ENCODE measurements at regions not wholly inside any gene's neighbourhood (a gene's known extent, or its start where the extent isn't known, plus 50 kb on each side); places are given as distances from the start of the nearest gene placed in this dataset.

GRCh38 chr2:59183070-59183469 lies 941.9 kb upstream of the FANCL start:
- TF ChIP-seq CEBPB (IDR thresholded peaks at IDR 0.05) (peak in 1 of 2 experiments; percentile 14; a peak in 1 of 4 replicates), HOXB5 (CRISPR knock-in tag; IDR thresholded peaks at IDR 0.05) (no peak)
- H3K4me1 ChIP-seq = 0 out of 3 replicates have a peak, but pooled peaks cover 3% of the 10 kb centered on the region
- FAIRE-seq = peak; percentile 32
- 21% methylated on average over 1 of the region's 1 CpG for WGBS (ENCODE audit: missing lambda C conversion rate)
- no peak overlapping the region for H3K27ac ChIP-seq
- CTCF ChIA-PET = interaction anchor here (0.8 kb wide), 1 partner anchor 1423 kb away, joined by 3 read pairs; no protein-coding TSS in a partner anchor
- H3K9me3 ChIP-seq = no peaks in the 10 kb centered on the region
- DNase-seq (ENCODE audit: low read depth in 1 of 2, low spot score in 1 of 2) = no peak
- no peak for ATAC-seq
- POLR2A ChIA-PET = no interaction called here
- no peak overlapping the region for H3K4me3 ChIP-seq
- H3K4me2 ChIP-seq = no peak overlapping the region

GRCh38 chr2:59182249-59182648 lies 941.1 kb upstream of the FANCL start:
- peak; percentile 54 to 92; a peak in 3 of 6 replicates for ATAC-seq

GRCh38 chr2:59181347-59181746 lies 940.2 kb upstream of the FANCL start:
- no peak overlapping the region for H3K27ac ChIP-seq
- WGBS (ENCODE audit: missing lambda C conversion rate) = 0% methylated on average over 2 of the region's 2 CpGs
- H3K4me1 ChIP-seq = 0 out of 3 replicates have a peak, but pooled peaks cover 3% of the 10 kb centered on the region
- H3K4me2 ChIP-seq = no peak overlapping the region
- FAIRE-seq (no peak), ATAC-seq (no peak), DNase-seq (ENCODE audit: low read depth in 1 of 2, low spot score in 1 of 2) (no peak)
- POLR2A ChIA-PET = no interaction called here
- no peak overlapping the region for H3K4me3 ChIP-seq
- TF ChIP-seq POLR2A (IDR thresholded peaks at IDR 0.05; ENCODE audit: low read length) (no peak), TFCP2L1 (CRISPR knock-in tag; IDR thresholded peaks at IDR 0.05) (no peak), ZFP36 (IDR thresholded peaks at IDR 0.05; ENCODE audit: borderline replicate concordance, partially characterized antibody) (no peak), SMC3 (IDR thresholded peaks at IDR 0.05) (no peak), BCL3 (IDR thresholded peaks at IDR 0.05) (no peak), FOXS1 (CRISPR knock-in tag; IDR thresholded peaks at IDR 0.05) (no peak), CHD2 (IDR thresholded peaks at IDR 0.05; ENCODE audit: low read length, partially characterized antibody) (no peak), HOXA7 (CRISPR knock-in tag; IDR thresholded peaks at IDR 0.05) (no peak), NR3C1 (IDR thresholded peaks at IDR 0.05) (no peak)
- CTCF ChIA-PET = interaction anchor here (0.6 kb wide), 1 partner anchor 38 kb away, joined by 3 read pairs; no protein-coding TSS in a partner anchor
- H3K9me3 ChIP-seq = no peaks in the 10 kb centered on the region

More at GRCh38 chr2:59182249-59182648, 941.1 kb upstream of the FANCL start:
- H3K4me1 ChIP-seq = 0 out of 3 replicates have a peak, but pooled peaks cover 3% of the 10 kb centered on the region
- H3K27ac ChIP-seq = no peak overlapping the region
- CTCF ChIA-PET = interaction anchor here (0.6 to 0.9 kb wide), 5 partner anchors 10 to 1423 kb away, joined by 3 read pairs; no protein-coding TSS in a partner anchor
- 29% methylated on average over 3 of the region's 3 CpGs for WGBS (ENCODE audit: missing lambda C conversion rate)
- FAIRE-seq = no peak
- H3K9me3 ChIP-seq = no peaks in the 10 kb centered on the region
- no peak overlapping the region for H3K4me2 ChIP-seq
- TF ChIP-seq CTCF (IDR thresholded peaks at IDR 0.05) (peak; percentile 31), RAD21 (conservative IDR thresholded peaks at IDR 0.05 in 1 of 2, IDR thresholded peaks at IDR 0.05 in 1 of 2) (peak in 1 of 2 experiments; percentile 50; a peak in 3 of 5 replicates), ELK1 (IDR thresholded peaks at IDR 0.05; ENCODE audit: low read depth, low read length) (no peak), ATOH8 (CRISPR knock-in tag; IDR thresholded peaks at IDR 0.05; ENCODE audit: low read depth) (no peak), SMC3 (IDR thresholded peaks at IDR 0.05) (0 out of 3 replicates have a peak, but pooled peaks have one; percentile 17)
- peak; percentile 10 to 18 for DNase-seq (ENCODE audit: low read depth in 1 of 2, low spot score in 1 of 2)
- no peak overlapping the region for H3K4me3 ChIP-seq
- POLR2A ChIA-PET = no interaction called here

Data from A549 (cell line).